PC-3 (cell line): ENCODE measurements at regions not wholly inside any gene's neighbourhood (a gene's known extent, or its start where the extent isn't known, plus 50 kb on each side); places are given as distances from the start of the nearest gene placed in this dataset.

Source experiments
- ATAC-seq: fragments of 200-7000 bp; cut with Tn5 transposase; 2 replicates; pipeline ENCODE4 v1.9.1; 2020; ENCODE audit warnings: mild to moderate bottlenecking, moderate library complexity
- BruUV-seq: library from RNA; stranded (reverse); fragments of 400-500 nt; replicated peaks from 2 replicates; lab custom pipeline; 2021; lab: Mats Ljungman, UMichigan
- CTCF ChIA-PET: fragments of 300-600 bp; sonication (Branson Sonifier 250); formaldehyde crosslinking; loops from one replicate; lab custom pipeline; 2022; ENCODE audit warnings: antibody characterized with exemption; lab: Charles Lee
- POLR2A ChIA-PET: fragments of 300-600 bp; sonication (Branson Sonifier 250); formaldehyde crosslinking; loops from one replicate; lab custom pipeline; 2022; ENCODE audit warnings: antibody characterized with exemption; ENCODE audit not compliant: unreplicated experiment; lab: Charles Lee
- DNase-seq: peaks from one replicate; pipeline ENCODE4 v3.0.0-alpha.2; 2015
- H2AFZ ChIP-seq: fragments of 300-600 bp; sonication (generic); 2 replicates; pipeline ENCODE4 v1.6.0; 2016; ENCODE audit warnings: antibody characterized with exemption, low read length
- H3F3A ChIP-seq: fragments of 300-600 bp; sonication (generic); one replicate; pipeline ENCODE4 v1.6.0; 2017; ENCODE audit warnings: antibody characterized with exemption, low read length, control low read depth, mild to moderate bottlenecking; ENCODE audit not compliant: unreplicated experiment
- H3K27ac ChIP-seq: fragments of 300-600 bp; sonication (generic); 2 replicates; pipeline ENCODE4 v1.5.1; 2016; ENCODE audit warnings: mild to moderate bottlenecking, low read length
- H3K27me3 ChIP-seq: fragments of 300-600 bp; sonication (generic); 2 replicates; pipeline ENCODE4 v1.6.1; 2016; ENCODE audit warnings: low read length, mixed read lengths
- H3K36me3 ChIP-seq: fragments of 300-600 bp; sonication (generic); 2 replicates; pipeline ENCODE4 v1.6.1; 2016; ENCODE audit warnings: low read depth, mixed run types, low read length, mixed read lengths
- H3K4me1 ChIP-seq: fragments of 300-600 bp; sonication (generic); 2 replicates; pipeline ENCODE4 v1.5.1; 2016; ENCODE audit warnings: low read length; ENCODE audit not compliant: insufficient read depth
- H3K4me2 ChIP-seq: fragments of 300-600 bp; sonication (generic); 2 replicates; pipeline ENCODE4 v1.6.0; 2016; ENCODE audit warnings: low read length
- H3K4me3 ChIP-seq: fragments of 300-600 bp; sonication (generic); 2 replicates; pipeline ENCODE4 v1.5.1; 2016; ENCODE audit warnings: mild to moderate bottlenecking, low read length, mixed read lengths
- H3K79me2 ChIP-seq: fragments of 300-600 bp; sonication (generic); 2 replicates; pipeline ENCODE4 v1.6.1; 2017; ENCODE audit warnings: low read length, mixed read lengths
- H3K9ac ChIP-seq: fragments of 300-600 bp; sonication (generic); 2 replicates; pipeline ENCODE4 v1.6.0; 2016; ENCODE audit warnings: mild to moderate bottlenecking, low read length
- H3K9me2 ChIP-seq: fragments of 300-600 bp; sonication (generic); replicated peaks from 2 replicates; pipeline ENCODE4 v1.6.1; 2016; ENCODE audit warnings: mixed run types, low read length, mixed read lengths
- H3K9me3 ChIP-seq: fragments of 300-600 bp; sonication (generic); 2 replicates; pipeline ENCODE4 v1.6.1; 2016; ENCODE audit warnings: low read length, mixed read lengths
- H4K20me1 ChIP-seq: fragments of 300-600 bp; sonication (generic); 2 replicates; pipeline ENCODE4 v1.6.1; 2016; ENCODE audit warnings: low read length, mixed read lengths
- CTCF ChIP-seq: fragments of 300-600 bp; sonication (generic); conservative IDR thresholded peaks from 2 replicates; pipeline ENCODE4 v1.5.1; 2017; ENCODE audit warnings: antibody characterized with exemption, low read depth, mild to moderate bottlenecking, low read length
- EZH2 ChIP-seq: fragments of 300-600 bp; sonication (generic); IDR thresholded peaks from one replicate; pipeline ENCODE4 v1.6.1; 2017; ENCODE audit warnings: antibody characterized with exemption, mild to moderate bottlenecking, low read length; ENCODE audit not compliant: unreplicated experiment
- EZH2phosphoT487 ChIP-seq: fragments of 300-600 bp; sonication (generic); IDR thresholded peaks from 2 replicates; pipeline ENCODE4 v1.6.1; 2018; ENCODE audit warnings: mild to moderate bottlenecking, antibody characterized with exemption, low read length, borderline replicate concordance
- intact Hi-C: fragments of 100-400 bp; cut with micrococcal nuclease; formaldehyde crosslinking; loops from 2 replicates; pipeline ENCODE4 v1.9.0; 2023

GRCh38 chr9:126068534-126069230 lies 257.9 kb upstream of the MVB12B start:
- Histone ChIP-seq H3K27me3 (no peaks in the 10 kb centered on the region), H3K9me2 (no peaks in the 10 kb centered on the region), H3K79me2 (no peaks in the 10 kb centered on the region), H3K4me2 (no peak overlapping the region), H2AFZ (no peak overlapping the region), H3K27ac (no peak overlapping the region), H3K9me3 (no peaks in the 10 kb centered on the region), H3F3A (no peaks in the 10 kb centered on the region), H3K4me1 (no peaks in the 10 kb centered on the region), H4K20me1 (no peaks in the 10 kb centered on the region), H3K9ac (no peak overlapping the region), H3K4me3 (no peak overlapping the region), H3K36me3 (no peaks in the 10 kb centered on the region)
- BruUV-seq = no TSS peak
- ChIA-PET POLR2A (no interaction called here), CTCF (no interaction called here)
- no peak for TF ChIP-seq EZH2
- no peak for TF ChIP-seq EZH2phosphoT487
- no peak for TF ChIP-seq CTCF
- ATAC-seq = no peak
- no peak for DNase-seq
- intact Hi-C loops = no loop called here

DNA sequence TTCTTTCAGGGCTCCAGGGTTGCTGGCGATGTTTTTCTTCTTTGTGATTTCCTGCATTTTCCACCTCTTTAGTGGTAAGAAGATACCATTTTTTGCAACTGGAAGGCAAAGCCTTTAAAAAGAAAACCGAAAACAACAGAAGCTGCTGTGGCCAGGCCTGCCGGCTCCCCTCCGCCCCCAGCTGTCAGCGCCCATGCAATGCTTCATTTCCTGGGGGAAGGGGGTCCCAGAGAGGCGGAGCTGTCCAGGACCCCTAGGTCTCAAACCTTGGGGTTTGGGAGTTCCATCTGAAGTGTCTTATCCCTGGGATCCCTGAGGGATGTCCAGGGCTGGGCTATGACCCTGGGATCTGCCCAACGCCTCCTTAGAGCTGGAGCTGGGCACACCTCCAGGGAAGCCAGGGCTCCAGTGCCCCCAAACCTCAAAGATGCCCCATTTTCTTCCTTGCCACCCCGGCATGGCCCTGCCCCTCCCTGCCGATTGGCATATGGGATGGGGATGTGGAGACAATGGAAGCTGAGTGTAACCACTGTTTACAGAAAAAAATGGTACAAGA lies 257.2 kb upstream of the MVB12B start:
- no peaks in the 10 kb centered on the region for H3K27me3 ChIP-seq
- H3K9me2 ChIP-seq = no peaks in the 10 kb centered on the region
- intact Hi-C loops = no loop called here
- H3K36me3 ChIP-seq = no peaks in the 10 kb centered on the region
- no peaks in the 10 kb centered on the region for H3K9me3 ChIP-seq
- BruUV-seq = no TSS peak
- H3K27ac ChIP-seq = no peak overlapping the region
- no peaks in the 10 kb centered on the region for H4K20me1 ChIP-seq
- H3F3A ChIP-seq = no peaks in the 10 kb centered on the region
- DNase-seq (no peak), ATAC-seq (no peak)
- H3K79me2 ChIP-seq = no peaks in the 10 kb centered on the region
- no peaks in the 10 kb centered on the region for H3K4me1 ChIP-seq
- no peak overlapping the region for H3K4me2 ChIP-seq
- H3K9ac ChIP-seq = no peak overlapping the region
- H3K4me3 ChIP-seq = no peak overlapping the region
- CTCF ChIA-PET = no interaction called here
- H2AFZ ChIP-seq = no peak overlapping the region
- POLR2A ChIA-PET = no interaction called here
- TF ChIP-seq CTCF (no peak), EZH2phosphoT487 (no peak), EZH2 (no peak)

- H3K9me2 ChIP-seq = no peaks in the 10 kb centered on the region
- H3K27me3 ChIP-seq = no peaks in the 10 kb centered on the region
- no peak overlapping the region for H3K9ac ChIP-seq
- no peaks in the 10 kb centered on the region for H3K36me3 ChIP-seq
- CTCF ChIA-PET = no interaction called here
- intact Hi-C loops = no loop called here
- ATAC-seq = no peak
- H3F3A ChIP-seq = no peaks in the 10 kb centered on the region
- no peak overlapping the region for H3K4me2 ChIP-seq
- no TSS peak for BruUV-seq
- DNase-seq = no peak
- TF ChIP-seq EZH2 (no peak), CTCF (no peak), EZH2phosphoT487 (no peak)
- no peaks in the 10 kb centered on the region for H4K20me1 ChIP-seq
- H3K79me2 ChIP-seq = no peaks in the 10 kb centered on the region
- H3K27ac ChIP-seq = no peak overlapping the region
- H3K4me3 ChIP-seq = no peak overlapping the region
- no peak overlapping the region for H2AFZ ChIP-seq
- no peaks in the 10 kb centered on the region for H3K4me1 ChIP-seq
- POLR2A ChIA-PET = no interaction called here
- no peaks in the 10 kb centered on the region for H3K9me3 ChIP-seq
Measured at GRCh38 chr9:126070058-126070655, 256.5 kb upstream of the MVB12B start.
